ENCODE measurements at regions not wholly inside any gene's neighbourhood (a gene's known extent, or its start where the extent isn't known, plus 50 kb on each side); places are given as distances from the start of the nearest gene placed in this dataset.

DNA sequence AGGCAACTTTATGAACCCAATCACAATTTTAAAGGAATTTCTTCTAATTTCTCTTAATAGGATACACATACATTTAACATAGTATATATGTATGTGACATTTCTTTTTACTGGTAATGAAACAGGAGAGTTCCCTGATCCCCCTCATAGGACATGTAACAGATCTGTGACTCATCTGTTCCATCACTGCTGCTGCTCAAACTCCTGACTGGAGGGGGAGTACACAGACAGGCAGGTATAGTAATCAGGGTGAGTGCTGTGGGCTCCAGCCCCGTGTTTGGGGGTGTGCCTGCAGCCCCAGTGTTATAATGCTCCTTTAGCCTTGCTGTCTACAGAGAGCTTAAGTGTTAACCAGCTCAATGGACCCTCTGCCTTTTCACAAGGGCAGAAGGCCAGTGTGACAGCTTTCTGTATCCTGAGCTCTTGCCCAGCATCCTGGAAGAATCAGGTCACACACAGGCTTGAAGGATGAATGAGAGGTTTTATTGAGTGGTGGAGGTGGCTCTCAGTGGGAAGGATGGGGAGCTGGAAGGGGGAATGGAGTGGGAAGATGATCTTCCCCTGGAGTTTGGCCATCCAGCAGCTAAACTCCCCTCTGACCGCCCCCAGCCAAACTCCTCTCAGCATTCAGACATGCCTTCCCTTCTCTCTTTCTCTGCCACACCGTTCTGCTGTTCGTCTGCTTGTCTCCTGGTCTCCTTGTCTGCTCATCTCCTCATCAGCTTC, 161.3 kb downstream of the ZNF608 start:
- peaks cover 2% of the 10 kb centered on the region for H3K4me1 ChIP-seq (ENCODE audit: control insufficient read depth, extremely low read depth, insufficient read depth, low read length)
- TF ChIP-seq, protein P1, sequence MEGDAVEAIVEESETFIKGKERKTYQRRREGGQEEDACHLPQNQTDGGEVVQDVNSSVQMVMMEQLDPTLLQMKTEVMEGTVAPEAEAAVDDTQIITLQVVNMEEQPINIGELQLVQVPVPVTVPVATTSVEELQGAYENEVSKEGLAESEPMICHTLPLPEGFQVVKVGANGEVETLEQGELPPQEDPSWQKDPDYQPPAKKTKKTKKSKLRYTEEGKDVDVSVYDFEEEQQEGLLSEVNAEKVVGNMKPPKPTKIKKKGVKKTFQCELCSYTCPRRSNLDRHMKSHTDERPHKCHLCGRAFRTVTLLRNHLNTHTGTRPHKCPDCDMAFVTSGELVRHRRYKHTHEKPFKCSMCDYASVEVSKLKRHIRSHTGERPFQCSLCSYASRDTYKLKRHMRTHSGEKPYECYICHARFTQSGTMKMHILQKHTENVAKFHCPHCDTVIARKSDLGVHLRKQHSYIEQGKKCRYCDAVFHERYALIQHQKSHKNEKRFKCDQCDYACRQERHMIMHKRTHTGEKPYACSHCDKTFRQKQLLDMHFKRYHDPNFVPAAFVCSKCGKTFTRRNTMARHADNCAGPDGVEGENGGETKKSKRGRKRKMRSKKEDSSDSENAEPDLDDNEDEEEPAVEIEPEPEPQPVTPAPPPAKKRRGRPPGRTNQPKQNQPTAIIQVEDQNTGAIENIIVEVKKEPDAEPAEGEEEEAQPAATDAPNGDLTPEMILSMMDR (conservative IDR thresholded peaks at IDR 0.05 in 1 of 2, IDR thresholded peaks at IDR 0.05 in 1 of 2; ENCODE audit: low read depth in 1 of 2, low read length in 2 of 2) = no peak
- no peak for TF ChIP-seq EZH2 (IDR thresholded peaks at IDR 0.05; ENCODE audit: low read length, missing control alignments)
- no peak overlapping the region for H3K9ac ChIP-seq (ENCODE audit: insufficient read depth, low read length)
- no peaks in the 10 kb centered on the region for H3K36me3 ChIP-seq (ENCODE audit: control insufficient read depth, insufficient read depth, low read length)
- H3K9me3 ChIP-seq (ENCODE audit: control insufficient read depth, insufficient read depth, low read depth, low read length) = no peaks in the 10 kb centered on the region
- no peak for DNase-seq (ENCODE audit: low read depth in 2 of 2)
- no peak overlapping the region for H3K27ac ChIP-seq (ENCODE audit: insufficient read depth, low read length)
- H4K20me1 ChIP-seq (ENCODE audit: control insufficient read depth, extremely low read depth, insufficient read depth, low read length) = no peaks in the 10 kb centered on the region
- H3K79me2 ChIP-seq (ENCODE audit: control insufficient read depth, insufficient read depth, low read length) = no peaks in the 10 kb centered on the region
- H2AFZ ChIP-seq (ENCODE audit: low read length) = no peak overlapping the region
- H3K27me3 ChIP-seq (ENCODE audit: control insufficient read depth, insufficient read depth, low read length) = no peaks in the 10 kb centered on the region
- no peak overlapping the region for H3K4me3 ChIP-seq (replicated peaks in 1 of 4; ENCODE audit: control extremely low read depth in 1 of 4, insufficient read depth in 1 of 4, low read depth in 3 of 4, low read length in 4 of 4)
- H3K4me2 ChIP-seq (ENCODE audit: extremely low read depth, insufficient read depth, low read length) = no peak overlapping the region

DNA sequence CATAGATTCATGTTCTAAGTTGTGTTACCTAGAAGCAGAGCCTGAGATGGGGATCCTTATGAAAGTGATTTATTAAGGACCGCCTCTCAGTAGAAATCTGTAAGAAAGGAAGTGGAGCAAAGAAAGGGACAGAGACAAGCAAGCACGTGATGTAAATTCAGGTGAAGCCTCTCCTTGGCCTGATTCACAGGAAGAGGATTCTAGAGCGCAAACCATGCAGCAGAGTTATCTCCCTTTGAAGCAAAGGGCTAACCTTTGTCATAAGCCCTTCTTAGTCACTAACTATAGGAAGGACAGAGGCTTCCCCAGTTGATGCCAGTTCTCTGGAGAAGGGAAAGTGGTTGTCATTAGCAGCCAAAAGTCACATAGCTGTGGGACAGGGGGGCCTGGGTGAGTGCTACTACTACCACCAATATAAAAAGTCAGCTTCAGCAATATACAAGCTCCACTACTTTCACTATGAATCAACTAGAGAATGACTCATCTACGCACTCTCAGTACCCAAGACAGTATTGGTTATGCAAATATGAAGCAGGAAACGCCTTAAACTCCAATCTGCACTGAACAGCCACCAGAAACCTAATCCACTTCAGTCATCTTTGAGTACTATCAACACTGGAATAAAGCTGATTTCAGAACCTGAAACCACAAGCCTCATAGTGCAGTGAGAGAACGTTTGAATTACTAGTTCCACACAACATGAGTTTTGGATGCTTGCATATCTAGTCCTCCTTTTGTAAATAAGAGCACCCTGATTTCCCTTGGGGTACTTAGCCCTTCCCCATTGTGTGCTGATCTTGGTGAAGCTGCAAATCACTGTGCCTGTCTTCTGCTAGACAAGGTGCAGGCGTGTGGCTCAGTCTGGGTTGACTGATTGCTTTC, 162.7 kb downstream of the ZNF608 start:
- no peaks in the 10 kb centered on the region for H3K27me3 ChIP-seq (ENCODE audit: control insufficient read depth, insufficient read depth, low read length)
- no peak overlapping the region for H3K4me3 ChIP-seq (replicated peaks in 1 of 4; ENCODE audit: control extremely low read depth in 1 of 4, insufficient read depth in 1 of 4, low read depth in 3 of 4, low read length in 4 of 4)
- no peaks in the 10 kb centered on the region for H3K9me3 ChIP-seq (ENCODE audit: control insufficient read depth, insufficient read depth, low read depth, low read length)
- TF ChIP-seq, protein P1 (conservative IDR thresholded peaks at IDR 0.05 in 1 of 2, IDR thresholded peaks at IDR 0.05 in 1 of 2; ENCODE audit: low read depth in 1 of 2, low read length in 2 of 2) = no peak
- no peak for TF ChIP-seq EZH2 (IDR thresholded peaks at IDR 0.05; ENCODE audit: low read length, missing control alignments)
- no peak overlapping the region for H3K4me2 ChIP-seq (ENCODE audit: extremely low read depth, insufficient read depth, low read length)
- no peak overlapping the region for H3K27ac ChIP-seq (ENCODE audit: insufficient read depth, low read length)
- no peak overlapping the region for H3K9ac ChIP-seq (ENCODE audit: insufficient read depth, low read length)
- H4K20me1 ChIP-seq (ENCODE audit: control insufficient read depth, extremely low read depth, insufficient read depth, low read length) = no peaks in the 10 kb centered on the region
- peaks cover 2% of the 10 kb centered on the region for H3K4me1 ChIP-seq (ENCODE audit: control insufficient read depth, extremely low read depth, insufficient read depth, low read length)
- H3K36me3 ChIP-seq (ENCODE audit: control insufficient read depth, insufficient read depth, low read length) = no peaks in the 10 kb centered on the region
- H3K79me2 ChIP-seq (ENCODE audit: control insufficient read depth, insufficient read depth, low read length) = no peaks in the 10 kb centered on the region
- H2AFZ ChIP-seq (ENCODE audit: low read length) = no peak overlapping the region
- peak; percentile 88 to 92 for DNase-seq (ENCODE audit: low read depth in 2 of 2)

DNA sequence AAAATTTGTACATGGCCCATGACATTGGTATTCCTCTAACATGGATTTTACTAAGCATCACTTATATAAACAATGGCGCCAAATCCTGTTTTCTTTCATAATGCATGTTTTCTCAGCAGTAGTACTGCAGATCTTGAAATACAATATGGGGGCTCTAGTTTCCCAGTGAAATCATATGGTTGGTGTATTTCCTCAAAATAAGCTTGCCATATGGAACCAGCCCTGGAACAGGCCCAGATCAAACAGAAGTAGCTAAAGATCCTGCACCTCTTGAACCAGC, 163.9 kb downstream of the ZNF608 start:
- no peaks in the 10 kb centered on the region for H3K79me2 ChIP-seq (ENCODE audit: control insufficient read depth, insufficient read depth, low read length)

More for the DNA sequence above, 163.9 kb downstream of the ZNF608 start:
- no peak overlapping the region for H3K4me2 ChIP-seq (ENCODE audit: extremely low read depth, insufficient read depth, low read length)
- no peak overlapping the region for H3K27ac ChIP-seq (ENCODE audit: insufficient read depth, low read length)
- TF ChIP-seq, protein P1 (conservative IDR thresholded peaks at IDR 0.05 in 1 of 2, IDR thresholded peaks at IDR 0.05 in 1 of 2; ENCODE audit: low read depth in 1 of 2, low read length in 2 of 2) = no peak
- TF ChIP-seq EZH2 (IDR thresholded peaks at IDR 0.05; ENCODE audit: low read length, missing control alignments) = no peak
- H3K9me3 ChIP-seq (ENCODE audit: control insufficient read depth, insufficient read depth, low read depth, low read length) = no peaks in the 10 kb centered on the region
- H4K20me1 ChIP-seq (ENCODE audit: control insufficient read depth, extremely low read depth, insufficient read depth, low read length) = no peaks in the 10 kb centered on the region
- H3K4me3 ChIP-seq (replicated peaks in 1 of 4; ENCODE audit: control extremely low read depth in 1 of 4, insufficient read depth in 1 of 4, low read depth in 3 of 4, low read length in 4 of 4) = no peak overlapping the region
- DNase-seq (ENCODE audit: low read depth in 2 of 2) = no peak
- H3K9ac ChIP-seq (ENCODE audit: insufficient read depth, low read length) = no peak overlapping the region
- peaks cover 2% of the 10 kb centered on the region for H3K4me1 ChIP-seq (ENCODE audit: control insufficient read depth, extremely low read depth, insufficient read depth, low read length)
- no peaks in the 10 kb centered on the region for H3K36me3 ChIP-seq (ENCODE audit: control insufficient read depth, insufficient read depth, low read length)
- H2AFZ ChIP-seq (ENCODE audit: low read length) = no peak overlapping the region
- no peaks in the 10 kb centered on the region for H3K27me3 ChIP-seq (ENCODE audit: control insufficient read depth, insufficient read depth, low read length)

Data from fibroblast of lung (primary cell).